Ishikawa (cell line): ENCODE measurements at regions not wholly inside any gene's neighbourhood (a gene's known extent, or its start where the extent isn't known, plus 50 kb on each side); places are given as distances from the start of the nearest gene placed in this dataset.

Experiments used
- CEBPB ChIP-seq: IDR thresholded peaks from 2 replicates; pipeline ENCODE4 v1.6.1; 2012
- CREB1 ChIP-seq: IDR thresholded peaks from 2 replicates; pipeline ENCODE4 v1.6.1; 2012; ENCODE audit warnings: low read depth
- EGR1 ChIP-seq: IDR thresholded peaks from 2 replicates; pipeline ENCODE4 v1.6.1; 2012
- EP300 ChIP-seq: IDR thresholded peaks from 2 replicates; pipeline ENCODE4 v1.6.1; 2012; ENCODE audit warnings: borderline replicate concordance
- NFIC ChIP-seq: IDR thresholded peaks from 2 replicates; pipeline ENCODE4 v1.6.1; 2012
- RAD21 ChIP-seq: IDR thresholded peaks from 2 replicates; pipeline ENCODE4 v1.6.1; 2012; ENCODE audit warnings: low read depth
- TAF1 ChIP-seq: IDR thresholded peaks from 2 replicates; pipeline ENCODE4 v1.6.1; 2012; ENCODE audit warnings: low read depth, mild to moderate bottlenecking
- TCF12 ChIP-seq: IDR thresholded peaks from 2 replicates; pipeline ENCODE4 v1.6.1; 2012; ENCODE audit warnings: low read depth
- USF1 ChIP-seq: IDR thresholded peaks from 2 replicates; pipeline ENCODE4 v1.6.1; 2012
- YY1 ChIP-seq: IDR thresholded peaks from 2 replicates; pipeline ENCODE4 v1.6.1; 2012; ENCODE audit warnings: low read depth
- ZBTB7A ChIP-seq: IDR thresholded peaks from 2 replicates; pipeline ENCODE4 v1.6.1; 2012; ENCODE audit warnings: low read depth
- TF ChIP-seq, protein P1 (sequence below): IDR thresholded peaks from 2 replicates; pipeline ENCODE4 v1.6.1; 2012; ENCODE audit warnings: low read depth, mild to moderate bottlenecking

- no peak for TF ChIP-seq ZBTB7A
- TF ChIP-seq, protein P1, sequence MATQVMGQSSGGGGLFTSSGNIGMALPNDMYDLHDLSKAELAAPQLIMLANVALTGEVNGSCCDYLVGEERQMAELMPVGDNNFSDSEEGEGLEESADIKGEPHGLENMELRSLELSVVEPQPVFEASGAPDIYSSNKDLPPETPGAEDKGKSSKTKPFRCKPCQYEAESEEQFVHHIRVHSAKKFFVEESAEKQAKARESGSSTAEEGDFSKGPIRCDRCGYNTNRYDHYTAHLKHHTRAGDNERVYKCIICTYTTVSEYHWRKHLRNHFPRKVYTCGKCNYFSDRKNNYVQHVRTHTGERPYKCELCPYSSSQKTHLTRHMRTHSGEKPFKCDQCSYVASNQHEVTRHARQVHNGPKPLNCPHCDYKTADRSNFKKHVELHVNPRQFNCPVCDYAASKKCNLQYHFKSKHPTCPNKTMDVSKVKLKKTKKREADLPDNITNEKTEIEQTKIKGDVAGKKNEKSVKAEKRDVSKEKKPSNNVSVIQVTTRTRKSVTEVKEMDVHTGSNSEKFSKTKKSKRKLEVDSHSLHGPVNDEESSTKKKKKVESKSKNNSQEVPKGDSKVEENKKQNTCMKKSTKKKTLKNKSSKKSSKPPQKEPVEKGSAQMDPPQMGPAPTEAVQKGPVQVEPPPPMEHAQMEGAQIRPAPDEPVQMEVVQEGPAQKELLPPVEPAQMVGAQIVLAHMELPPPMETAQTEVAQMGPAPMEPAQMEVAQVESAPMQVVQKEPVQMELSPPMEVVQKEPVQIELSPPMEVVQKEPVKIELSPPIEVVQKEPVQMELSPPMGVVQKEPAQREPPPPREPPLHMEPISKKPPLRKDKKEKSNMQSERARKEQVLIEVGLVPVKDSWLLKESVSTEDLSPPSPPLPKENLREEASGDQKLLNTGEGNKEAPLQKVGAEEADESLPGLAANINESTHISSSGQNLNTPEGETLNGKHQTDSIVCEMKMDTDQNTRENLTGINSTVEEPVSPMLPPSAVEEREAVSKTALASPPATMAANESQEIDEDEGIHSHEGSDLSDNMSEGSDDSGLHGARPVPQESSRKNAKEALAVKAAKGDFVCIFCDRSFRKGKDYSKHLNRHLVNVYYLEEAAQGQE, result no peak
- TF ChIP-seq RAD21, result no peak
- no peak for TF ChIP-seq EP300
- no peak for TF ChIP-seq YY1
- no peak for TF ChIP-seq CEBPB
- no peak for TF ChIP-seq NFIC
- TF ChIP-seq TCF12, result no peak
- no peak for TF ChIP-seq USF1
- TF ChIP-seq TAF1, result no peak
- TF ChIP-seq CREB1, result no peak
- TF ChIP-seq EGR1, result no peak
Measured at GRCh38 chr5:17816505-17816904, 182.2 kb downstream of the TAF11L14 start.
